Lower leg skin (tissue), 3 donors: ENCODE measurements at regions not wholly inside any gene's neighbourhood (a gene's known extent, or its start where the extent isn't known, plus 50 kb on each side); places are given as distances from the start of the nearest gene placed in this dataset.

Experiments
- CTCF ChIP-seq, 3 donors: fragments of 450-650 bp; IDR thresholded peaks; one replicate each; pipeline ENCODE4 v1.5.1; 2016; ENCODE audit warnings: antibody characterized with exemption in 3 of 3, mild to moderate bottlenecking in 3 of 3, moderate library complexity in 2 of 3
- POLR2A ChIP-seq, 2 donors: fragments of 450-650 bp; IDR thresholded peaks; one replicate each; pipeline ENCODE4 v1.6.1; 2016 to 2017; ENCODE audit warnings: antibody characterized with exemption in 2 of 2, mild to moderate bottlenecking in 1 of 2, moderate library complexity in 1 of 2

- no peak for TF ChIP-seq CTCF (IDR thresholded peaks at IDR 0.05)
- no peak for TF ChIP-seq POLR2A (IDR thresholded peaks at IDR 0.05)
Measured at GRCh38 chr5:164998590-164998989, 1493.2 kb downstream of the MAT2B start.
